ENCODE measurements at regions not wholly inside any gene's neighbourhood (a gene's known extent, or its start where the extent isn't known, plus 50 kb on each side); places are given as distances from the start of the nearest gene placed in this dataset.

GRCh38 chr1:181317261-181317930 lies 165.9 kb upstream of the CACNA1E start:
- TF ChIP-seq PBX3 (CRISPR knock-in tag; IDR thresholded peaks at IDR 0.05) (no peak), CTCF (tag by site-specific recombination; IDR thresholded peaks at IDR 0.05) (no peak), ZNF23 (tag by site-specific recombination; IDR thresholded peaks at IDR 0.05; ENCODE audit: borderline replicate concordance) (no peak), TSHZ1 (tag by site-specific recombination; IDR thresholded peaks at IDR 0.05; ENCODE audit: borderline replicate concordance) (no peak), TRIM28 (IDR thresholded peaks at IDR 0.05; ENCODE audit: borderline replicate concordance, low read length) (no peak), ZNF707 (tag by site-specific recombination; IDR thresholded peaks at IDR 0.05) (no peak), ZNF202 (tag by site-specific recombination; IDR thresholded peaks at IDR 0.05; ENCODE audit: borderline replicate concordance) (no peak), ZBTB1 (tag by site-specific recombination; IDR thresholded peaks at IDR 0.05) (no peak)
